H1 (cell line): ENCODE measurements at regions not wholly inside any gene's neighbourhood (a gene's known extent, or its start where the extent isn't known, plus 50 kb on each side); places are given as distances from the start of the nearest gene placed in this dataset.

Experiments
- JUND ChIP-seq: IDR thresholded peaks from 2 replicates; pipeline ENCODE4 v1.6.1; 2011; ENCODE audit warnings: mild to moderate bottlenecking, improper control_type of control experiment, low read length
- KDM1A ChIP-seq: fragments of 200-600, 300-600 bp; sonication (generic); IDR thresholded peaks from 2 replicates; pipeline ENCODE4 v1.7.1; 2016; ENCODE audit warnings: mild to moderate bottlenecking, low read length, borderline replicate concordance
- POLR2A ChIP-seq, 2 experiments: IDR thresholded peaks; 1 replicate in 1 of 2; 2 replicates in 1 of 2; pipeline ENCODE4 v1.6.1; 2011; ENCODE audit warnings: low read depth in 2 of 2, low read length in 2 of 2, mild to moderate bottlenecking in 2 of 2; ENCODE audit errors: control extremely low read depth in 1 of 2
- SP1 ChIP-seq: IDR thresholded peaks from 2 replicates; pipeline ENCODE4 v1.6.1; 2011; ENCODE audit warnings: low read depth, low read length
- TF ChIP-seq, protein P1 (sequence below), 3 experiments: IDR thresholded peaks; 1 replicate in 2 of 3; 2 replicates in 1 of 3; pipeline versions ENCODE4 v1.5.1 to v1.6.1; 2011; ENCODE audit warnings: low read length in 3 of 3, mild to moderate bottlenecking in 3 of 3, inconsistent platforms in 2 of 3, low read depth in 1 of 3, moderate library complexity in 1 of 3; ENCODE audit not compliant: insufficient read depth in 1 of 3; ENCODE audit errors: control extremely low read depth in 1 of 3

DNA sequence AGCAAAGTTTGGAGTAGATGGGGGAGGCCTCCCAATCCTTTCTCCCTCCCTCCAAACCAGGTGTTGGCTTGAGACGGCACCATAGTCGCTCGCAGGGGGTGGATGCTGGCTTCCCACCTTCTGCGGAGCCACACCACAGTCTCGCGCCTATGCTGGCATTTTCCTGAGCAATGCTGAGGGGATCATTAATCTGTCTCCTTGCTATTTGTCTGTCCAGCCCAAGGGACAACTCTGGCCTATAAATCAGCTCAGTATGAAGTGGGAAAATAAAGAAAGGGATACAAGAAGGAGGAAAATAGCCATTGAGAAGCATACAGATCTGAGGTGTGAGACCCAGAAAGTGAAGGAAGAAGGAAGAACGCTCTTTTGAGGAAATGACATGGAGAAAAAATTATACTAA, 53.5 kb upstream of the CADM1 start:
- TF ChIP-seq, protein P1, sequence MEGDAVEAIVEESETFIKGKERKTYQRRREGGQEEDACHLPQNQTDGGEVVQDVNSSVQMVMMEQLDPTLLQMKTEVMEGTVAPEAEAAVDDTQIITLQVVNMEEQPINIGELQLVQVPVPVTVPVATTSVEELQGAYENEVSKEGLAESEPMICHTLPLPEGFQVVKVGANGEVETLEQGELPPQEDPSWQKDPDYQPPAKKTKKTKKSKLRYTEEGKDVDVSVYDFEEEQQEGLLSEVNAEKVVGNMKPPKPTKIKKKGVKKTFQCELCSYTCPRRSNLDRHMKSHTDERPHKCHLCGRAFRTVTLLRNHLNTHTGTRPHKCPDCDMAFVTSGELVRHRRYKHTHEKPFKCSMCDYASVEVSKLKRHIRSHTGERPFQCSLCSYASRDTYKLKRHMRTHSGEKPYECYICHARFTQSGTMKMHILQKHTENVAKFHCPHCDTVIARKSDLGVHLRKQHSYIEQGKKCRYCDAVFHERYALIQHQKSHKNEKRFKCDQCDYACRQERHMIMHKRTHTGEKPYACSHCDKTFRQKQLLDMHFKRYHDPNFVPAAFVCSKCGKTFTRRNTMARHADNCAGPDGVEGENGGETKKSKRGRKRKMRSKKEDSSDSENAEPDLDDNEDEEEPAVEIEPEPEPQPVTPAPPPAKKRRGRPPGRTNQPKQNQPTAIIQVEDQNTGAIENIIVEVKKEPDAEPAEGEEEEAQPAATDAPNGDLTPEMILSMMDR (IDR thresholded peaks at IDR 0.05; ENCODE audit: control extremely low read depth in 1 of 3, insufficient read depth in 1 of 3, low read depth in 1 of 3, low read length in 3 of 3): no peak
- TF ChIP-seq SP1 (no peak), POLR2A (IDR thresholded peaks at IDR 0.05; ENCODE audit: control extremely low read depth in 1 of 2, low read depth in 2 of 2, low read length in 2 of 2) (no peak), KDM1A (no peak), JUND (no peak)
